PC-9 (cell line): ENCODE measurements at regions not wholly inside any gene's neighbourhood (a gene's known extent, or its start where the extent isn't known, plus 50 kb on each side); places are given as distances from the start of the nearest gene placed in this dataset.
"Not testable (repeated sequence)": the region's sequence is repeated elsewhere in the genome, so short reads cannot be mapped to it uniquely, and the experiment has no call there.

Experiments used
- BruUV-seq: library from RNA; stranded (reverse); fragments of 400-500 nt; replicated peaks from 2 replicates; lab custom pipeline; 2021; lab: Mats Ljungman, UMichigan
- CTCF ChIA-PET: fragments of 300-600 bp; sonication (Branson Sonifier 250); formaldehyde crosslinking; loops from one replicate; lab custom pipeline; 2022; ENCODE audit warnings: antibody characterized with exemption; lab: Charles Lee
- POLR2A ChIA-PET: fragments of 300-600 bp; sonication (Branson Sonifier 250); formaldehyde crosslinking; loops from one replicate; lab custom pipeline; 2022; ENCODE audit warnings: antibody characterized with exemption; ENCODE audit not compliant: unreplicated experiment; lab: Charles Lee
- DNase-seq, 2 experiments: peaks; one replicate each; pipeline versions ENCODE4 v3.0.0 to v3.0.0-alpha.2; 2015 to 2022; ENCODE audit warnings: mixed read lengths in 1 of 2
- H2AFZ ChIP-seq: fragments of 200-600 bp; sonication (generic); 2 replicates; pipeline ENCODE4 v1.8.1; 2017; ENCODE audit warnings: antibody characterized with exemption
- H3F3A ChIP-seq: fragments of 200-600 bp; sonication (generic); 2 replicates; pipeline ENCODE4 v1.8.1; 2017; ENCODE audit warnings: antibody characterized with exemption, mild to moderate bottlenecking, low read depth; ENCODE audit not compliant: insufficient read depth
- H3K27ac ChIP-seq: fragments of 200-600 bp; sonication (generic); 2 replicates; pipeline ENCODE4 v1.6.1; 2016; ENCODE audit warnings: mixed run types
- H3K27me3 ChIP-seq: fragments of 200-600 bp; sonication (generic); 2 replicates; pipeline ENCODE4 v1.6.1; 2016; ENCODE audit warnings: low read depth, mixed run types; ENCODE audit not compliant: insufficient read depth
- H3K36me3 ChIP-seq: fragments of 200-600 bp; sonication (generic); 2 replicates; pipeline ENCODE4 v1.6.1; 2016; ENCODE audit warnings: low read depth, mixed run types
- H3K4me1 ChIP-seq: fragments of 200-600 bp; sonication (generic); replicated peaks from 2 replicates; pipeline ENCODE4 v1.6.1; 2016; ENCODE audit warnings: mixed run types; ENCODE audit not compliant: insufficient read depth
- H3K4me2 ChIP-seq: fragments of 200-600 bp; sonication (generic); 2 replicates; pipeline ENCODE4 v1.6.1; 2017; ENCODE audit warnings: mixed run types
- H3K4me3 ChIP-seq: fragments of 200-600 bp; sonication (generic); 2 replicates; pipeline ENCODE4 v1.6.1; 2016; ENCODE audit warnings: mixed run types
- H3K79me2 ChIP-seq: fragments of 200-600 bp; sonication (generic); 2 replicates; pipeline ENCODE4 v1.6.1; 2017; ENCODE audit warnings: low read depth, mixed run types
- H3K9me2 ChIP-seq: fragments of 200-600 bp; sonication (generic); 2 replicates; pipeline ENCODE4 v1.8.1; 2017; ENCODE audit warnings: mild to moderate bottlenecking; ENCODE audit not compliant: insufficient read depth
- H3K9me3 ChIP-seq: fragments of 200-600 bp; sonication (generic); 2 replicates; pipeline ENCODE4 v1.8.1; 2016; ENCODE audit warnings: low read depth; ENCODE audit not compliant: insufficient read depth
- H4K20me1 ChIP-seq: fragments of 200-600 bp; sonication (generic); 2 replicates; pipeline ENCODE4 v1.8.1; 2017; ENCODE audit not compliant: insufficient read depth
- EZH2 ChIP-seq: fragments of 200-600 bp; sonication (generic); IDR thresholded peaks from 2 replicates; pipeline ENCODE4 v1.8.0; 2017; ENCODE audit warnings: antibody characterized with exemption, low read depth
- intact Hi-C: fragments of 100-400 bp; cut with micrococcal nuclease; formaldehyde crosslinking; loops from one replicate; pipeline ENCODE4 v1.10.0; 2022; ENCODE audit not compliant: unreplicated experiment
- TF ChIP-seq, protein P1 (sequence below): fragments of 200-600 bp; sonication (generic); conservative IDR thresholded peaks from 2 replicates; pipeline ENCODE4 v1.6.1; 2017; ENCODE audit warnings: mixed run types, antibody characterized with exemption, mild to moderate bottlenecking, moderate library complexity

DNA sequence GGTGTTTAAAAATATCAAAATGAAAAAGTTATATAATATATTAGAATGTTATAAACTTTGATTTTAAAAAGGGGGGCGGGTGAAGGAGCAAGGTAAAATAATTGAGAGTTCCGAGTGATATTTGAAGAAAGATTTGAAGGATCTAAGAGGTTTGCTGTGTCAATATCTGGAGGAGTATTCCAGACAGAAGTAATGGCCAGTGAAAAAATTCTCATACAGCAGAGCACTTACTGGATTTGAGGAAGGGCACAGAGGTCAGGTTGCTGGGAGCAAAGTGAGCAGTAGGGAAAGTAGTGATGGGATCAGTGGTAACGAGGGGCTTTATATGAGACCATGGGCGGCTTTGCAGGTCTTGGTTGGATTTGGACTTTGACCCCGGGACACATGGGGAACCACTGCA lies 531.5 kb downstream of the ADCYAP1 start:
- Histone ChIP-seq H4K20me1 (no peaks in the 10 kb centered on the region), H3K4me2 (no peak overlapping the region), H3K79me2 (no peaks in the 10 kb centered on the region), H3K27me3 (no peaks in the 10 kb centered on the region), H3K9me3 (no peaks in the 10 kb centered on the region), H3K27ac (no peak overlapping the region), H2AFZ (no peak overlapping the region), H3K36me3 (no peaks in the 10 kb centered on the region), H3K9me2 (no peaks in the 10 kb centered on the region), H3F3A (no peaks in the 10 kb centered on the region), H3K4me3 (no peak overlapping the region), H3K4me1 (no peaks in the 10 kb centered on the region)
- ChIA-PET CTCF (no interaction called here), POLR2A (interaction anchor here (0.7 kb wide), 1 partner anchor 117 kb away, joined by 31 read pairs; no protein-coding TSS in a partner anchor)
- BruUV-seq: no TSS peak
- TF ChIP-seq, protein P1, sequence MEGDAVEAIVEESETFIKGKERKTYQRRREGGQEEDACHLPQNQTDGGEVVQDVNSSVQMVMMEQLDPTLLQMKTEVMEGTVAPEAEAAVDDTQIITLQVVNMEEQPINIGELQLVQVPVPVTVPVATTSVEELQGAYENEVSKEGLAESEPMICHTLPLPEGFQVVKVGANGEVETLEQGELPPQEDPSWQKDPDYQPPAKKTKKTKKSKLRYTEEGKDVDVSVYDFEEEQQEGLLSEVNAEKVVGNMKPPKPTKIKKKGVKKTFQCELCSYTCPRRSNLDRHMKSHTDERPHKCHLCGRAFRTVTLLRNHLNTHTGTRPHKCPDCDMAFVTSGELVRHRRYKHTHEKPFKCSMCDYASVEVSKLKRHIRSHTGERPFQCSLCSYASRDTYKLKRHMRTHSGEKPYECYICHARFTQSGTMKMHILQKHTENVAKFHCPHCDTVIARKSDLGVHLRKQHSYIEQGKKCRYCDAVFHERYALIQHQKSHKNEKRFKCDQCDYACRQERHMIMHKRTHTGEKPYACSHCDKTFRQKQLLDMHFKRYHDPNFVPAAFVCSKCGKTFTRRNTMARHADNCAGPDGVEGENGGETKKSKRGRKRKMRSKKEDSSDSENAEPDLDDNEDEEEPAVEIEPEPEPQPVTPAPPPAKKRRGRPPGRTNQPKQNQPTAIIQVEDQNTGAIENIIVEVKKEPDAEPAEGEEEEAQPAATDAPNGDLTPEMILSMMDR: no peak
- TF ChIP-seq EZH2: no peak
- DNase-seq: no peak
- intact Hi-C loops: no loop called here

DNA sequence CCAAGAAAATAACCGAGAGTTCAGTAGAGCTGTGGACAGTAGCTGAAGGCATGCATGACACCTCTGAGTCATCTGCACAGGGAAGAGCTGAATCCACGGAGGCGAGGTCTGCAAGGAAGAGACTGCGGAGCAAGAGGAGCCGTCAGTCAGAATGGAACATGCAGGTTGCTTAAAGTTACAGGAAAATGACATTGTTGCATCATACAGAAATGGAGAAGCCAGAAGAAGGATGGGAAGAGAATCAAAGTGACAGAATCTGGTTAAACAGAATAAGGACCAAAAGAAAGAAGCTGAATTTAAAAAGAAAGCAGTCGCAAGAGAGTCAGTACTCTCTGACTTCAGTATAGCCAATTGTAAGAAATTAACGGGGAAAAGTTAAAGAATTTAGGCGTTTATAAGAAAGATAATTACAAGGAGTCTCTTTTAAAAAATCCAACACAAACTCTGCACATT lies 533.8 kb downstream of the ADCYAP1 start:
- intact Hi-C loops: no loop called here
- TF ChIP-seq, protein P1: no peak
- TF ChIP-seq EZH2: no peak
- Histone ChIP-seq H3K9me3 (no peaks in the 10 kb centered on the region), H3K27ac (no peak overlapping the region), H4K20me1 (no peaks in the 10 kb centered on the region), H3K36me3 (no peaks in the 10 kb centered on the region), H3K4me2 (no peak overlapping the region), H3K27me3 (no peaks in the 10 kb centered on the region), H3F3A (no peaks in the 10 kb centered on the region), H2AFZ (no peak overlapping the region), H3K4me1 (no peaks in the 10 kb centered on the region), H3K79me2 (no peaks in the 10 kb centered on the region), H3K9me2 (no peaks in the 10 kb centered on the region), H3K4me3 (no peak overlapping the region)
- DNase-seq: no peak
- CTCF ChIA-PET: interaction anchor here (0.7 kb wide), 1 partner anchor 46 kb away, joined by 3 read pairs; no protein-coding TSS in a partner anchor
- no TSS peak for BruUV-seq
- POLR2A ChIA-PET: interaction anchor here (0.7 kb wide), 1 partner anchor 484 kb away, joined by 3 read pairs; no protein-coding TSS in a partner anchor

DNA sequence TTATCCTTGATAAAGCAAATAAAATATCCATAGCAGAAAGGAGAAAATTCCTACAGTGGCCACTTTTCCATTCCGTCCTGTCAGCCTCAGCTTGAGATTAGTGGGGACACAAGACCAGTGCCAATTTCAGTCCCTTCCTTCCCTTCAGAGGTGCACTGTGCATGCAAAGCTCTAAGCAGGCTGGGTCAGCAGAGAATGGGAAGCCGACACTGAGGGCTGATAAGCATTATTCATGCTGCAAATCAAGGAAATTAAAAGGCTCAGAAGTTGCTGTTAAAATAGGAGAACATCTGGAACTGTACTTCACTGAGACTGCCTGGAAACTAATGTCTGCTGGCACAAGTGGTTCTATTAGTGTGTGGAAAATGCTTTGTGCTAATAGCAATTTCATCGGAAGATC lies 534.3 kb downstream of the ADCYAP1 start:
- H3K9me2 ChIP-seq: no peaks in the 10 kb centered on the region
- no TSS peak for BruUV-seq
- CTCF ChIA-PET: no interaction called here

DNA sequence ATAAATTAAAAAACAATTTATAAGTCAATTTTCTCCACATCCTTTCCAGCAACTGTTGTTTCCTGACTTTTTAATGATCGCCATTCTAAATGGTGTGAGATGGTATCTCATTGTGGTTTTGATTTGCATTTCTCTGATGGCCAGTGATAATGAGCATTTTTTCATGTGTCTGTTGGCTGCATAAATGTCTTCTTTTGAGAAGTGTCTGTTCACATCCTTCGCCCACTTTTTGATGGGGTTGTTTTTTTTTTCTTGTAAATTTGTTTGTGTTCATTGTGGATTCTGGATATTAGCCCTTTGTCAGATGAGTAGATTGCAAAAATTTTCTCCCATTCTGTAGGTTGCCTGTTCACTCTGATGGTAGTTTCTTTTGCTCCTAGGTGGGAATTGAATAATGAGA lies 539.4 kb downstream of the ADCYAP1 start:
- H3K79me2 ChIP-seq, H3K27ac ChIP-seq, H3K4me3 ChIP-seq, CTCF ChIA-PET, H3K9me3 ChIP-seq, BruUV-seq, POLR2A ChIA-PET, intact Hi-C loops, H3K36me3 ChIP-seq, H3K27me3 ChIP-seq, H3K4me1 ChIP-seq, DNase-seq, H3K4me2 ChIP-seq, H3K9me2 ChIP-seq, H4K20me1 ChIP-seq, H3F3A ChIP-seq, H2AFZ ChIP-seq: not testable (repeated sequence)

More for the DNA sequence above, 534.3 kb downstream of the ADCYAP1 start:
- no peaks in the 10 kb centered on the region for H3K27me3 ChIP-seq
- H3K79me2 ChIP-seq: no peaks in the 10 kb centered on the region
- no peak for DNase-seq
- H3K27ac ChIP-seq: no peak overlapping the region
- TF ChIP-seq EZH2: no peak
- TF ChIP-seq, protein P1: no peak
- no peak overlapping the region for H2AFZ ChIP-seq
- H4K20me1 ChIP-seq: no peaks in the 10 kb centered on the region
- no peak overlapping the region for H3K4me2 ChIP-seq
- no peaks in the 10 kb centered on the region for H3F3A ChIP-seq
- H3K4me1 ChIP-seq: no peaks in the 10 kb centered on the region
- no peaks in the 10 kb centered on the region for H3K36me3 ChIP-seq
- H3K4me3 ChIP-seq: no peak overlapping the region
- intact Hi-C loops: no loop called here
- POLR2A ChIA-PET: no interaction called here
- H3K9me3 ChIP-seq: no peaks in the 10 kb centered on the region
